Peyer's patch (tissue), 4 donors: ENCODE measurements at regions not wholly inside any gene's neighbourhood (a gene's known extent, or its start where the extent isn't known, plus 50 kb on each side); places are given as distances from the start of the nearest gene placed in this dataset.

ENCODE experiments used
- POLR2A ChIP-seq, 2 donors: fragments of 450-650 bp; IDR thresholded peaks; one replicate each; pipeline ENCODE4 v1.5.1; 2017; ENCODE audit warnings: antibody characterized with exemption in 2 of 2, mild to moderate bottlenecking in 2 of 2, moderate library complexity in 2 of 2
- TF ChIP-seq, protein P1 (sequence below), 6 experiments: fragments of 450-650 bp in 4 of 6; fragments of 200-600 bp in 2 of 6; sonication (generic) in 1 of 6; IDR thresholded peaks; one replicate each; pipeline ENCODE4 v1.5.1; 2017 to 2019; ENCODE audit warnings: antibody characterized with exemption in 6 of 6, mild to moderate bottlenecking in 3 of 6, moderate library complexity in 1 of 6

DNA sequence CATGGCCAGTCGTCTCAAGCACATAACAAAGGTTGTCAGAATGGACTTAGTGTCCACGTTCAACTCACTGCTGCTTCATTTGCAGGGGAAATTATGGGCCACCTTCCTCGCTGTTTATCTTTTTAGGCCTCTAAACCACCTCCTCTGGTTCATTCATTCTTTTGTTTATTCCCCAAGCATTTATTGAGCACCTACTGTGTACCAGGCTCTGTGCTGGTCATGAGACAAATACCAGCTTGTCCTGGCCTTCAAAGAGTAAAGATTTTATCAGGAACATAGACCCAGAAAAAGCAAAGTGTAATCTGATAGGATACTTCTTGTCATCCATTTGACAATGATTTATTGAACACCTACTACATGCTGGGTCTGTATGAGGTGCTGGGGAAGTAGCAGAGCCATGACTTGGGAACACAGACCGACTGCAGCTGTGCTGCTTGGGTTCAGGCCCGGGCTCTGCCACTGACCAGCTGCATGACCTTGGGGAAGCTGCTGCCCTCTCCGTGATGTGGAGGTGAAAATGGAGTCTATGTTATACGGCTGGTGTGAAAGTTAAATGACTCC lies 63.4 kb upstream of the SLC6A6 start:
- TF ChIP-seq, protein P1, sequence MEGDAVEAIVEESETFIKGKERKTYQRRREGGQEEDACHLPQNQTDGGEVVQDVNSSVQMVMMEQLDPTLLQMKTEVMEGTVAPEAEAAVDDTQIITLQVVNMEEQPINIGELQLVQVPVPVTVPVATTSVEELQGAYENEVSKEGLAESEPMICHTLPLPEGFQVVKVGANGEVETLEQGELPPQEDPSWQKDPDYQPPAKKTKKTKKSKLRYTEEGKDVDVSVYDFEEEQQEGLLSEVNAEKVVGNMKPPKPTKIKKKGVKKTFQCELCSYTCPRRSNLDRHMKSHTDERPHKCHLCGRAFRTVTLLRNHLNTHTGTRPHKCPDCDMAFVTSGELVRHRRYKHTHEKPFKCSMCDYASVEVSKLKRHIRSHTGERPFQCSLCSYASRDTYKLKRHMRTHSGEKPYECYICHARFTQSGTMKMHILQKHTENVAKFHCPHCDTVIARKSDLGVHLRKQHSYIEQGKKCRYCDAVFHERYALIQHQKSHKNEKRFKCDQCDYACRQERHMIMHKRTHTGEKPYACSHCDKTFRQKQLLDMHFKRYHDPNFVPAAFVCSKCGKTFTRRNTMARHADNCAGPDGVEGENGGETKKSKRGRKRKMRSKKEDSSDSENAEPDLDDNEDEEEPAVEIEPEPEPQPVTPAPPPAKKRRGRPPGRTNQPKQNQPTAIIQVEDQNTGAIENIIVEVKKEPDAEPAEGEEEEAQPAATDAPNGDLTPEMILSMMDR (IDR thresholded peaks at IDR 0.05): no peak
- TF ChIP-seq POLR2A (IDR thresholded peaks at IDR 0.05): no peak
